ENCODE measurements at regions not wholly inside any gene's neighbourhood (a gene's known extent, or its start where the extent isn't known, plus 50 kb on each side); places are given as distances from the start of the nearest gene placed in this dataset.
"Not testable (repeated sequence)": the region's sequence is repeated elsewhere in the genome, so short reads cannot be mapped to it uniquely, and the experiment has no call there.

DNA sequence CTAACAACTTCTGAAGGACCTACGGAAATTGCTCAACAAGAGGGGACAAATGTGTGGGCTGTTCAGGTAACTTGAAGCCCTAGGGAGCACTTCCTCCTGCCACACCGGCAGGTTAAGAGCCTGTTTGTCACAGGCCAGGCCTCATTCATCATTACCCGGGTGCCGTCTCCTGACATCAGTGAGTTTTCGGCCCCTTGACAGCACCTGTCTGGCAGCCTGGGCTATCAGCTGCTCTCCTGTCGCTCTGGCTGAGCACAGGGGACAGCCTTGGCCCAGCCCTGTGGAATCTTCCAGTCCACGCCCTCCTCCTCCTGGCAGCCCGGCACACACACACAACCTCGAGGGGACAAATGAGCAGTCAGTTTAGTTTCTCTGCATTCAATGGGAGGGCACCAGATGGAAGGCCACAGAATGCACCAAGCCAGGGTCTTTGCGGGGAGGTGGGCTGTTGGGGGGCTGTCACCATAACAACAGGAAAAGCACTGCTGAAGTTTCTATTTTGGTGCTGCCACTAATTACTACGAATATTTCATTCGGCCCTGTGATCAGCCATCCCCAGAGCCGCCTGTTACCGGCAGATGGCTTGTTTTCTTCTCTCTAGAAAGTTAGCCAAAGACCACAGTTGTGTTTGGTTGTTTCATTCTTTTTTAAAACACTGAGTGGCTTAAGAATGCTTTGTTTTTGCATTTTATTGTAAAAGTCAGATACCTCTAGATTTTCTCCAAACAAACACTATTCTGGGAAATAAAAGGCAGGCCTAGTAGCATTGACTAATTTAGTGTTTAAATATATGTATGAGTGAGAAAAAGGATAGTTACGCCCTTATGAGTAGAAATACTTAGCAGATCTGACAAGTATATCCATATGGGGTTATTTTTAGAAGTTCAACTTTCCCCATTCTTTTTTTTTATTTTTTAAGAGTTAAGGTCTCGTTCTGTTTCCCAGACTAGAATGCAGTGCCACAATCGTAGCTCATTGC lies 189.9 kb upstream of the NDUFV2 start:
- no peak for DNase-seq (ENCODE audit: low read depth, low spot score)

GRCh38 chr18:8913606-8914403 lies 188.7 kb upstream of the NDUFV2 start:
- DNase-seq (ENCODE audit: low read depth, low spot score): not testable (repeated sequence)

DNA sequence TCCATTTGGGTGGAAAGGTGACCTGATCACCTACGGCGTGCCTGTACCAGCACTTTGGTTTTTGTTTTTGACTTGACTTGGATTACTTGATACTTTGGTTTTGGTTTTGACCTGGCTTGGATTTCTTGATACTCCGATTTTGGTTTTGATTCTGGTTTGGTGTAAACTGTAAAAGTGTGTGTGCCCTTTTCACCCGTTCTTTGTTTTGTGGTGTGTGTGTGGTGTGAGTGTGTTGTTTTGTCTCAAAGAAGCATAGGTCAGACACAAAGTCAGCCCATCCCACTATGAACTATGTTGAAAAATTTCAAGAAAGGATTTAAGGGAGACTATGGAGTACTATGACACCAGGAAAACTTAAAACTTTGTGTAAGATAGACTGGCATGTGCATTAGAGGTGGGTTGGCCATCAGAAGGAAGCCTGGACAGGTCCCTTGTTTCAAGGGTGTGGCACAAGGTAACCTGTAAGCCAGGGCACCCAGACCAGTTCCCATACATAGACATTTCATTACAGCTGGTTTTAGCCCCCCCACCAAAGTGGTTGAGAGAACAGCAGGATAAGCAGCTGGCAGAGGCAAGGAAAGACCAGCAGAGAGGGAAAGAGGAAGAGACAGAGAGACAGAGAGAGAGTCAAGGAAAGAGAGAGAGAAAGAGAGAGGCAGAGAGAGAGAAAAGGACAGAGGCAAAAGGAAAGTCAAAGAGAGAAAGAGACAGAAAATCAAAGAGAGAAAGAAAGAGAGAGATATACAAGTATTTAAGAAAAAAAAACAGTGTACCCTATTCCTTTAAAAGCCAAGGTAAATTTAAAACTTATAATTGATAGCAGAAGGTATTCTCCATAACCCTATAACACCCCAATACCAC lies 187.9 kb upstream of the NDUFV2 start:
- not testable (repeated sequence) for DNase-seq (ENCODE audit: low read depth, low spot score)

- not testable (repeated sequence) for DNase-seq (ENCODE audit: low read depth, low spot score)
Measured at GRCh38 chr18:8920856-8921787, 181.4 kb upstream of the NDUFV2 start.

DNA sequence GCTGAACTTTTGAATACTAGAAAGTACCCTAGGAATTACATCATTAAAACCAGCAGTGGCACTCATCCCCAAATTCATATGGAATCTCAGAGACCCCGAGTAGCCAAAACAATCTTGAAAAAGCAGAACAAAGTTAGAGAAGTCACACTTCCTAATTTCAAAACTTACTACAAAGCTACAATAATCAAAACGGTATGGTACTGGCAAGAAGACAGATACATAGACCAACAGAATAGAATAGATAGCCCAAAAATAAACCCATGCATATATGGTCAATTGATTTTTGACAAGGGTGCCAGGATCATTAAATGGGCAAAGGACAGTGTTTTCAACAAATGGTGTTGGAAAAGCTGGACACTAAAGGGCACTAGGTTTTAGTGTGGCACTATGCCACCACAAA lies 176.0 kb upstream of the NDUFV2 start:
- DNase-seq (ENCODE audit: low read depth, low spot score): no peak

- DNase-seq (ENCODE audit: low read depth, low spot score): no peak
Measured at GRCh38 chr18:8928044-8928443, 174.5 kb upstream of the NDUFV2 start.

GRCh38 chr18:8928847-8929780 lies 173.4 kb upstream of the NDUFV2 start:
- no peak for DNase-seq (ENCODE audit: low read depth, low spot score)

DNA sequence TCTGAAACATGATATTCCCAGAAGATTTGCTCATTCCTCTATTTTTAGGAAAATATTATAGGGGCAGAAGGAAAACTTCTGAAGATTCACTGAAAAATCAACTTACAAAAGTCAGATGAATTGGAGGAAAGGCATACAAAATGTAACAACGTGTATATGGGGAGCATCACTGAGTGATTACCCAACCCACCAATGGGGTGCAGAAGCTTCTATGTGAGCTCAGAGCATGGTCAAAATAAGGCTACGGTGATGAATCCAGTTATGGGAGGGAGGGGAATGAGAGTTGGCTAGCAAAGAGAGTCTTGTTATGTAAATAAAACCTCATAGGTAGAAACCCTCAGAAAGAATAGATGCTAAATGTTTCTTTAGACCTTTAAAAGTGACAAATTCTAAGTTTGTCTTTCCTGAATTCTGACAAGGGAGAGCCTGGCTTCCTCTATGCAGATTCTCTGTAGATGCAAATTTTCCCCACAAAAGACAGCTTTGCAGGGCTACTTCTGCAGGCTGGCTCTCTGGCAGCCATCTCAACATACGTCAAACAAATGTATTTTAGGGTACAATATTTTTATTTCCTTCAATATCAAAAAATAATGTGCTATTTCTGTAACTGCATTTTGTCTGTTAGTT lies 171.4 kb upstream of the NDUFV2 start:
- DNase-seq (ENCODE audit: low read depth, low spot score): no peak

- no peak for DNase-seq (ENCODE audit: low read depth, low spot score)
Measured at GRCh38 chr18:8932866-8933265, 169.6 kb upstream of the NDUFV2 start.

DNA sequence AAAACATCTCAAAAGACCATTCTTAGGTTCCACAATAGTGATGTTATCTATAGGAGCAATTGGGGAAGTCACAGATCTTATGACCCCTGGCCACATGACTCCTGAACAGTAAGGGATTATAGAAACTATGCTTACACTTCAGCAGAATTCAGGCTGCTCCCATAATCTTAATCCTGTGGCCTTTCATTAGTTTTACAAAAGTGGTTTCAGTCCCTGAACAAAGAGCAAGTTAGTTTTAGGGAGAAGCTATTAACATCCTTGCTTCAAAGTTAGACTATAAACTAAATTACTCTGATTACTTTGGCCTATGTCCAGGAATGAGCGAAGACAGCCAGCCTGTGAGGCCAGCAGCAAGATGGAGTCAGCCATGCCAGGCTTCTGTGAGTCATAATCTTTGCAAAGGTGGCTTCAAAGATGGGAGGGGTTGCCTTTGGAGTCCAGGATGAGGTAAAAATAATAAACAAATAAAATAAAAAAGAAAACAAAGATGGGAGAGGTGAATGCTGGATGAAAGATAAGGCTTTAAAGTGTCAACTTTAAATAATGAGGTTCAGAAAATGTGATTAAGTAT lies 168.7 kb upstream of the NDUFV2 start:
- DNase-seq (ENCODE audit: low read depth, low spot score): no peak

DNA sequence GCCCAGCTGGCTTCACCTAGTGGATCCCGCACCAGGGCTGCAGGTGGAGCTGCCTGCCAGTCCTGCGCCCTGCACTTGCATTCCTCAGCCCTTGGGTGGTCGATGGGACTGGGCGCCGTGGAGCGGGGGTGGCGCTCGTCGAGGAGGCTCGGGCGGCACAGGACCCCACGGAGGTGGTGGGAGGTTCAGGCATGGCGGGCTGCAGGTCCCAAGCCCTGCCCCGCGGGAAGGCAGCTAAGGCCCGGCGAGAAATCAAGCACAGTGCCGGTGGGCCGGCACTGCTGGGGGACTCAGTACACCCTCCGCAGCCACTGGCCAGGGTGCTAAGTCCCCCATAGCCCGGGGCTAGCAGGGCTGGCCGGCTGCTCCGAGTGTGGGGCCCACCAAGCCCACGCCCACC lies 167.2 kb upstream of the NDUFV2 start:
- not testable (repeated sequence) for DNase-seq (ENCODE audit: low read depth, low spot score)

DNA sequence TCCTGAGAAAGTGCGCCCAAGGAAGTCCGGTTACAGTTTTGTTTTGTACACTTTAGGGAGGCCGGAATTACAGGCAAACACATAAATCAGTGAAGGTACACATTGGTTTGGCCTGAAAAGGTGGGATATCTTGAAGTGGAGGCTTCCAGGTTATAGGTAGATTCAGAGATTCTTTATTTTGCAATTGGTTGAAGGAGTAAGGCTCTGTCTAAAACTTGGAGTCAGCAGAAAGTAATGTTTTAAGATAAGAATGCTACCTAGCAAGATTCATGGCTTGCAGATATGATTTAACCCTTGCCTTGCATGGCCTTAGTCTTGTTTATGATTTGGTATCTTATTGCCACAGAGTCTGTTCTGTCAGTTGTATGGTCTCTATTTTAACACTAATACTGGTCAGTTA lies 165.9 kb upstream of the NDUFV2 start:
- DNase-seq (ENCODE audit: low read depth, low spot score): no peak

DNA sequence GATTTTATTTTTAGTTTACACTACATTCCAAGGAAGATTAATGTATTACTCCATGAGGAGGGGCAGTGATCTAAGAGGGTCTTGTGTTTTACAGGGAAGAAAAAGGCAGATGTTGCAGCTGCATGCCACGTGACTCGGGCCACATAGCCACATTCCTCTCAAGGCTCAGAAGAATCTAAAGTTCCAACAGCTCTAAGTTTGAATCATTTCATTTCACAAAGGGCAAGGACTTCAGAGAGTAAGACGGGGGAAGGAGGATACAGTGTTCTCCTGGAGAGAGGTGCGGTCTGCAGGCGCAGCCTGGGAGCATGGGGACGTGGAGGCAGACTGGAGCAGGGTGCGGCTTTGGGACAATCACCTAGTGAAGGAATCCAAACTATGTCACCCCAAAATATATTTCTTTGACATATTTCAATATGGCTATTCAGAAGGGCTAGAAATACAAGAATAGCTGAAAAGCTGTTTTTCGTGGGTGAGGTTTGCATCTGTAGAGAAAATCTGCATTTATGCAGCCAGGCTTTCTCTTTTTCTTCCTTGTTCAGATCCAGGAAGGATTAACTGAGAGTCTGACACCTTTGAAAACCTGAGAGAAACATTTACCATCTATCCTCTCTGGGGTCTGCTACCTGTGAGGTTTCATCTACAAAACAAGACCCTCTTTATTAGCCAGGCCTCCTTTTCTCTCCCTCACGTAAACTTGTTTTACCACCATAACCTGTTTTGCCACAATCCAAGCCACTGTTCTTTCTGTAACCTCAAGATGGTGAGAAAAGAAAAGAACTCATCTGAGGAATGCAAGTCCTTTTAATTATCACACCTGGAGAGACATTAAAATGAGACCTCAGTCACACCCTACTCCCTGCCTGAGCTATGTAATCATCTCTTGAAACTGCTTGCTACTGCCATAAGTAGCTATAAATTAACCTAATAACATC lies 165.1 kb upstream of the NDUFV2 start:
- no peak for DNase-seq (ENCODE audit: low read depth, low spot score)

GRCh38 chr18:8938817-8939216 lies 163.7 kb upstream of the NDUFV2 start:
- DNase-seq (ENCODE audit: low read depth, low spot score): no peak

- DNase-seq (ENCODE audit: low read depth, low spot score): no peak
Measured at GRCh38 chr18:8942021-8942908, 160.2 kb upstream of the NDUFV2 start.

DNA sequence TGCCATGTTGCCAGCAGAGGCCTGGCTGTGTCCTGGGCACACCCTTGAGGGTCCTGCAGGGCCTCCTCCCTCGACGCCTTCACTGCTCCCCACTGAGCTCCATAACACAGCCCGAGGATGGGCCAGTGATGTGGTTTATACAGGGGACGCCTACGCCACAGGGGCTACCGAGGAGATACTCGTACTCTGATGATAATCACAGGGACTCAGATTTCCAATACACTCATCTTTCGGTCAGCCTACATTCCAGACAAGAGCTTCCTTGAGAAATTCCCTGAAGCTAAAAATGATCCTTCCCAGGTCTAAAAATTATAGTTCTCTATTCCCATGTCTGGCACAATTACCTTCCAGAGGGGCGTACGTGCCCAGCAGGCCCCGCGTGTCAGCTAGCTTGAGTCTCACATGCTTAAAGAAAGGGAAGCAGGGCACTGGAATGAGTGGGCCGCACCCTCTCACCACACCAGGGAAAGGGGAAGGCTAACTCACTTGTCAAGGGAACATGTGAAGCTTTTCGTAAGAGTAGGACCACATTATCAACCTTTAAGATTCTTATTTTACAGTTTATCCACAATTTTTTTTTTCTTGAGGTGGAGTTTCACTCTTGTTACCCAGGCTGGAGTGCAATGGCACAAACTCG lies 159.5 kb upstream of the NDUFV2 start:
- no peak for DNase-seq (ENCODE audit: low read depth, low spot score)

All from activated naive CD8-positive, alpha-beta T cell treated with anti-CD3 and anti-CD28 coated beads, Interleukin-2, amount 50 U/mL, for 16 hours (primary cell).